Colon (tissue), 2 donors: ENCODE measurements at regions not wholly inside any gene's neighbourhood (a gene's known extent, or its start where the extent isn't known, plus 50 kb on each side); places are given as distances from the start of the nearest gene placed in this dataset.

Source experiments
- FAIRE-seq: peaks from 2 replicates; lab custom pipeline; 2012; peaks lifted over from hg19 to GRCh38; lab: Jason Lieb, UNC
- donor health status: control.
- donor health status: control.

GRCh38 chr16:86322806-86323205, 187.5 kb upstream of the FOXF1 start:
- no peak for FAIRE-seq

GRCh38 chr16:86324320-86324719, 186.0 kb upstream of the FOXF1 start:
- FAIRE-seq, result no peak

DNA sequence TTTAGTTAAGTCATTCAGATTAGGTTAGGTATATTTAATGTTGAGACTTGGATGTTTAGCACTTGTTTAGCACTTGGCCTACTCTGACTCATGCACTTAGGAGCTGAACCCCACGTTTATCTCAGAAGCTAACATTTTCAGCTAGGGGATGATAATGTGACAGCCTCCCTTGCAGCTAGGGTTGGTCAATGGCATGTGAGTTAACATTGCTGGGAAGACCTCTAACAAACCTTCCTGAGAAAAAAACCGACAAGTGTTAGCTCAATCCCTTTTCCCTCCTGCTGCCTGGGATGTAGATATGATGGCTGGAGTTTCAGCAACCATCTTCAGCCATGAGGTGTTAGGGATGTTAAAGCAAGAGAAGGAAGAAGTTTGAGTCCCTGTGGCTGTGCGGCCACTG, 185.0 kb upstream of the FOXF1 start:
- no peak for FAIRE-seq

DNA sequence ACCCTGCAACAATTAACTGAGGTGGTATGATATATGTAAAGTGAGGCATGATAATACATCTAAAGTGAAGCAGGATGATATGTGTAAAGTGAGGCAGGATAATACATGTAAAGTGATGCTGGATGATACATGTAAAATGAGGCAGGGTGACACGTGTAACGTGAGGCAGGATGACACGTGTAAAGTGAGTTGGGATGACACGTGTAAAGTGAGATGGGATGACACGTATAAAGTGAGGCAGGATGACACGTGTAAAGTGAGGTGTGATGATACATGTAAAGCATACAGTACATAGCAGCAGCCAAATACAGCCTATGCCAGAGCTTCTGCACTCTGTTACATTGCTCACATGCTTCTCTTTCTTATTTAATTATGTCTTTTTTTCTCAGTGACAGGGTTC, 184.4 kb upstream of the FOXF1 start:
- no peak for FAIRE-seq

- no peak for FAIRE-seq
Observed at GRCh38 chr16:86327321-86327720, 183.0 kb upstream of the FOXF1 start.

DNA sequence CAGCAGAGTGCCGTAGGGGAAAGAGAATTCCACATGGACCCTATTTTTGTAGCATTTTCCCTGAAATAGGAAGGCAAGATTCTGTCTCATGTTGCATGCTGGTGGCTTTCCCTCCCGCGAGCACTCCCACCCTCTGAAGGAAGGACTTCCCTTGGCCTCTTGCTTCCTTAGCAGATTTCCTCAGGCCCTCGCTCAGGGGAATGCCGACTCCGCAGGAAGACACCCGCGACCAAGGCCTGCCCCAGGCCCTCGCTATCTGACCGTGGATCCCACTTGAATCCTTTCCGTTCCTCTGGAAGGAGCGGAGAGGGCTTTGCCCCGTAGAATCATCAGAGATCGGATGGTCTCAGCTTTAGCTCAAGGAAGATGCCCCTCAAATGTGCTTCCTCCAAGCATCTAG, 179.4 kb upstream of the FOXF1 start:
- no peak for FAIRE-seq

DNA sequence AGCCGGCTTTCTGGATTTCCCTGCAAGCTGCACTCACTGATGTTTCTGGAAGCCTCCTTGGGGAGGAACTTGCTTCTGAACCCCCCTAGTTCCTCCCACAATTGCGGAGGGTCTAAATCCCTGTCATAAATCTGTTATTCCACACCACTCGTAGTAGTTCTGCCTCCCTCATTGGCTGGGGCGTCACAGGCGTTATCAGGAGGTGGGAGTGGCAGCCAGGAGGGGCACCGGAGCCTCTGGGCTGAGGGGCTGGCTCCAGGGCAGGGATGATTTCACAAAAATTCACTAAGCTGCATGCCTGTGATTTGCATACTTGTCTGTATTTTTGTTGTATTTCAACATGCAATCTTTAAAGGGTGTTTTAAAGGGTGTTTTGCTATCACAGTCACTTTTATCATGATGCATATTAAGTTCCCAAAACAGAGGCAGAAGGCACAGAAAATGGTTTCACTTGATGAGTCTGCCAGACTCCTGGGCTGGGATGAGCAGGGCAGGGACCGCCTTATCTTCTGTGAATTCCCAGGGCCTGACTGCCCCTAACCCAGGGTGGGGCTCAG, 176.2 kb upstream of the FOXF1 start:
- FAIRE-seq, result no peak

DNA sequence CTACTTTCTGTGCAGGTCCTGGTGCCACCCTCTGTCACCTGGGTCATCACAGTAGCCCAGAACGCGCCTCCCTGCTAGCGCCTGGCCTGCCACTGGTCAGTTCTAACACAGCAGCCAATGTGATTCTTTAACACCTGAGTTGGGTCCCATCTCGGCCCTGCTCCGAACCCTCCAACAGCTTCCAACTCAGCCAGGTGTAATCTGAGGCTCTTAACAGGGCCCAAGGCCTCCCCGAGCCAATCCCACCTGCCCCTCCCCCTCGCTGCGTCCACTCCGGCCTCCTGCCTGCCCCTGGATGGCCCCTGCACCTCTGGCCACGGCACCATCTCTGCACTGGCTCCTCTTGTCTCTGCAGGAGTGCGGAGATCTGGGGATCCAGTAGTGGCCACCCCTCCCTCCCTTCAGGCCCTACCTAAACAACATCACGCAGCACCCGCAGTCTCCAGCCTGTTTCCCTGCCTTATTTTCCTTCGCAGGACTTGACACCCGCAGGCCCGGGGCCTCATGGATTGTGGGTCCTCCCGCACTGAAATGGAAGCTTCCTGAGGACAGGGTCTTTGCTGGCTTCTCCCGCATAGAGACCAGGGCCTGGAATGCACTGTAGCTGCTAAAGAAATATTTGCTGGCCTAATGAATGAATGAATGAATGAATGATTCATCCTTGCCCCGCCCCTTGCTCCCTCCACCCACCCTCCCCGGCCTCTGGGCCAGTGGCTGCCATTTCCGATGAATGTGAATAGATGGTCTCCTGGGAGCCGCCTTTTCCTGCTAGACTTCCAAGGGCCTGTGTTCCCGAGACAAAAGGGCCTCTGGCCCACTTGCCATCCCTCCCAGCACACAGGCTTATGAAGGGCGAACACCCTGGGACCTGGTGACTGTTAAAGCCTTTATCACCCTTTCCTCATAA, 174.8 kb upstream of the FOXF1 start:
- FAIRE-seq, result no peak

- no peak for FAIRE-seq
Observed at GRCh38 chr16:86337138-86337537, 173.2 kb upstream of the FOXF1 start.

GRCh38 chr16:86337581-86338402, 172.5 kb upstream of the FOXF1 start:
- FAIRE-seq, result no peak

DNA sequence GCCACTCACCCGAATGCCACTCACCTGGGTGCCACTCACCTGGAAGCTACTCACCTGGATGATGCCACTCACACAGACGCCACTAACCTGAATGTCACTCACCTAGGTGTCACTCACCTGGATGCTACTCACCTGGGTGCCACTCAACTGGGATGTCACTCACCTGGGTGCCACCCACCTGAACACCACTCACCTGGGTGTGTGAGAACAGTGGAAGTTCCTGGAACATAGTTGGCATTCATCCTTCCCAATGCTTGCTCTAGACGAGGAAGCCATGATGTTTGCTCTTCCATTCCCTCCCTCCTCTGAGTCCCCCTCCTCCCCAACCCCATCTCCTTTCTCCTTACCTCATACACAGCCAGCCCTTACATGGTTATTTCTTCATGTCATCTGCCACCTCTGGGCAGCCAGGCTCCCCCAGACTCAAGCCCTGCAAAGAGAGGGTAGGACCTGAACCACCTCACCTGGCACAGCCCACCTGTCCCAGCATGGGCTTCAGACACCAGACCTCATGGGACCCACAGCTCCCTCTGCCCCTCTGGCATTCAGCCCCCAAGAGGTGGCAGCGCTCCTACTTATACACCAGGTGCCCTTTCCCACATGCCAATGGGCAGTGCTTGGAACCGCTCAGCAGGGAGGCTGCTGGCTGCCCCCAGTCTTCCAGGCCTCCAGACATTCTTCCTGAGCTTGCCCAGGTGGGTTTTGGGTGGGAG, 171.8 kb upstream of the FOXF1 start:
- no peak for FAIRE-seq

GRCh38 chr16:86342161-86342834, 168.0 kb upstream of the FOXF1 start:
- no peak for FAIRE-seq

- FAIRE-seq, result no peak
Observed at GRCh38 chr16:86343027-86343795, 167.1 kb upstream of the FOXF1 start.

DNA sequence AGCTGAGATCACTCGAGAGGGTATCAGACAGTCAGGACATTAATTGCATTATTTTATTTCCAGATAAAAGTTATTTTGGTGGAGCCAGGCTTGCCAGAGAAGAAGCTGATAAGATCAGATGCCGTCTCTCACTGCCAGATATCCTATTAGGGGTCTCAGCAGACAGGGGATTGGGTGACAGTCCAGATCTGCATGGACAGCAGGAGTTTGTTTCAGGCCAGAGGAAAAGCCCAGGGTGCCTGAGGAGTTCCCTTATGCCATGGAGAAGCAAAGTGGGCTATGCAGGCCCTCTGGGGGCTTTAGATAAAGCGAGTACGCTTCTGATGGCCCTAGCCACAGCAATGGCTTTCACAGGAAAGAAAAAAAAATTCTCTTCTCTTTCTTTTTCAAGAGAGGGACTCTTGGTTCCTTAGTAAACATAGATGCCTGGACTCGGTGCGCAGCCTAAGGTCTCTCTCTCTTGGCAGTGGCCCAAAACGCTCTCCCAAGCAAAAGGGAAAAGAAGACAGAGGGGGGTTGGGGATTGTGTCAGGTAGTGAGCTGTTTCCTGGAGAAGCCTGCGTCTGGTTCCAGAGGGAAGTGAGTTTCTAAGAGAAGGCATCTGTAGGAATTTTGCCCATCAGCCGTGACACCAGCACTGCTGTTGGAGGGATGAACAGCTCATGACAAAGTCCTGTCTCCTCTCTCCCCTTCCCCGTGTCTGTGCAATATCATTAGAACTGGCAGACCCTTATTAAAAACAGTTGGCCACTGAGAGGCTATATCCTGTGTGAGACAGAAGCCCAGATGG, 166.3 kb upstream of the FOXF1 start:
- no peak for FAIRE-seq

- FAIRE-seq, result no peak
Observed at GRCh38 chr16:86344586-86344871, 165.8 kb upstream of the FOXF1 start.

GRCh38 chr16:86344881-86345280, 165.4 kb upstream of the FOXF1 start:
- no peak for FAIRE-seq

- no peak for FAIRE-seq
Observed at GRCh38 chr16:86345516-86345915, 164.8 kb upstream of the FOXF1 start.

DNA sequence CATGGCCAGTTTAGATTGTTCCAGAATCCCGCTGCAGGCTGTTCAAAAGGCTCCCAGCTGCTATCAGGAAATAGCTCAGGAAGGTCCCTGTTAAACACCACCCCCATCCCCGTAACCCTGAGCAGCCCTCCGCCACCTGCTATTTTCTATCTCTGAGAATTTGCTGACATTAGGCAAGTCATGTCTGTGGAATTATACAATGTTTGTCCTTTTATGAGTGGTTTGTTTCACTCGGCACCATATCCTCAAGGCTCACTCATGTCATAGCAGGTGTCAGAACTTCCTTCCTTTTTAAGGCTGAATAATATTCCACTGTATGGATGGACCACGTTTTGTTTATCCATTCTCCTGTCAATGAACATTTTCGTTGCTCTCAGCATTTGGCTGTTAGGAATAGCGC, 164.3 kb upstream of the FOXF1 start:
- no peak for FAIRE-seq

DNA sequence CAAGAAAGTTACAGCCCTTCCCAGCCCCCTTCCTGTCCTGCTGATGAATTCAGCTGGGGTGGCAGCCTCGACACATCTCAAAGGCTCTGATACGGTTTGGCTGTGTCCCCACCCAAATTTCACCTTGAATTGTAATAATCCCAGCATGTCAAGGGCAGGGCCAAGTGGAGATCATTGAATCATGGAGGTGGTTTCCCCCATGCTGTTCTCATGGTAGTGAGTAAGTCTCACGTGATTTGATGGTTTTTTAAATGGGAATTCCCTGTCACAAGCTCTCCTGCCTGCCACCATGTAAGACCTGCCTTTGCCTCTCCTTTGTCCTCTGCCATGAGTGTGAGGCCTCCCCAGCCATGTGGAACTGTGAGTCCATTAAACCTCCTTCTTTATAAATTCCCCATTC, 163.2 kb upstream of the FOXF1 start:
- FAIRE-seq, result no peak

- no peak for FAIRE-seq
Observed at GRCh38 chr16:86347916-86348555, 162.3 kb upstream of the FOXF1 start.
